ENCODE measurements at regions not wholly inside any gene's neighbourhood (a gene's known extent, or its start where the extent isn't known, plus 50 kb on each side); places are given as distances from the start of the nearest gene placed in this dataset.

DNA sequence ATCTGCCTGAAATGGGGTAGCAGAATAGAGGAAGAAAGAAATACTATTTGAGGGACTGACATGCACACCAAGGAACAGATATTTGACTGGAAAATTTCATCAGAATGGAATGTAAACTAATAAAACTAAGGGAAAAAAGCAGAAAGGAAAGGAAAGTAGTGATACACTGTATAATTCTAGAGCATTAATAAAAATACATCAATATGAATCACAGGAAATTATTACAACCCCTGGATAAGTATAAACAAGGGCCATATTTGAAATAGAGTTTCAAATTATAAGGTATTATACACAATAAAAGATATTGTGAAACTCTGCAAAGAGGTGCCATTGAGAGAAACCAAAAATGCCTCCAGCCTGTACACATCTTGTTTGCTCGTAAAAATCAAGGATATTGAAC lies 149.6 kb downstream of the ICOS start:
- Mint-ChIP-seq H3K27me3 (ENCODE audit: unreplicated experiment) (peaks cover 52% of the 10 kb centered on the region), H3K4me3 (ENCODE audit: low read depth, unreplicated experiment) (no peak overlapping the region), H3K9me3 (ENCODE audit: low read depth, unreplicated experiment) (no peaks in the 10 kb centered on the region), H3K36me3 (ENCODE audit: insufficient read depth, unreplicated experiment) (no peaks in the 10 kb centered on the region), H3K4me1 (ENCODE audit: low read depth, unreplicated experiment) (no peaks in the 10 kb centered on the region), H3K27ac (ENCODE audit: unreplicated experiment) (no peak overlapping the region)
- CTCF ChIA-PET, result no interaction called here
- intact Hi-C loops (cut with micrococcal nuclease; ENCODE audit: unreplicated experiment), result no loop called here
- TF ChIP-seq, protein P1, sequence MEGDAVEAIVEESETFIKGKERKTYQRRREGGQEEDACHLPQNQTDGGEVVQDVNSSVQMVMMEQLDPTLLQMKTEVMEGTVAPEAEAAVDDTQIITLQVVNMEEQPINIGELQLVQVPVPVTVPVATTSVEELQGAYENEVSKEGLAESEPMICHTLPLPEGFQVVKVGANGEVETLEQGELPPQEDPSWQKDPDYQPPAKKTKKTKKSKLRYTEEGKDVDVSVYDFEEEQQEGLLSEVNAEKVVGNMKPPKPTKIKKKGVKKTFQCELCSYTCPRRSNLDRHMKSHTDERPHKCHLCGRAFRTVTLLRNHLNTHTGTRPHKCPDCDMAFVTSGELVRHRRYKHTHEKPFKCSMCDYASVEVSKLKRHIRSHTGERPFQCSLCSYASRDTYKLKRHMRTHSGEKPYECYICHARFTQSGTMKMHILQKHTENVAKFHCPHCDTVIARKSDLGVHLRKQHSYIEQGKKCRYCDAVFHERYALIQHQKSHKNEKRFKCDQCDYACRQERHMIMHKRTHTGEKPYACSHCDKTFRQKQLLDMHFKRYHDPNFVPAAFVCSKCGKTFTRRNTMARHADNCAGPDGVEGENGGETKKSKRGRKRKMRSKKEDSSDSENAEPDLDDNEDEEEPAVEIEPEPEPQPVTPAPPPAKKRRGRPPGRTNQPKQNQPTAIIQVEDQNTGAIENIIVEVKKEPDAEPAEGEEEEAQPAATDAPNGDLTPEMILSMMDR (IDR thresholded peaks at IDR 0.05; ENCODE audit: unreplicated experiment), result no peak
- no peak for DNase-seq
- no TSS peak for BruUV-seq (replicated peaks)

DNA sequence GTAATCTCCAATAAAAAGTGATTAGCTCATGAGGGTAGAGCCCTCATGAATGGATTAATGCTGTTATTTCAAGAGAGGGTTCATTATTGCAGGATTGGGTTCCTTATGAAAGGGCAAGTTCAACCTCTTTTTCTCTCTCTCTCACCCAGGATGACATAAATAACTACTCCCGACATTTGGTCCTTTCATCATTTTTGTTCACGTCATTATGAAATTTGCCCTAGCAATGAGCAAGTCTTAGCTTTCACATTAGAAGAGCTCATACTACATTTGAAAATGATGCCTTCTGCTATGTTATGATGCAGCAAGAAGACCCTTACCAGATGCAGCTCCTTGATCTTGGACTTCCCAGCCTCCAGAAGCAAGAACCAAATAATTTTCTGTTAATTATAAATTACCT lies 152.5 kb downstream of the ICOS start:
- Mint-ChIP-seq H3K36me3 (ENCODE audit: insufficient read depth, unreplicated experiment) (no peaks in the 10 kb centered on the region), H3K4me1 (ENCODE audit: low read depth, unreplicated experiment) (no peaks in the 10 kb centered on the region), H3K27me3 (ENCODE audit: unreplicated experiment) (peaks cover 29% of the 10 kb centered on the region), H3K4me3 (ENCODE audit: low read depth, unreplicated experiment) (no peak overlapping the region), H3K27ac (ENCODE audit: unreplicated experiment) (no peak overlapping the region), H3K9me3 (ENCODE audit: low read depth, unreplicated experiment) (peaks cover 3% of the 10 kb centered on the region)
- CTCF ChIA-PET, result no interaction called here
- no peak for DNase-seq
- BruUV-seq (replicated peaks), result no TSS peak
- intact Hi-C loops (cut with micrococcal nuclease; ENCODE audit: unreplicated experiment), result no loop called here
- TF ChIP-seq, protein P1 (IDR thresholded peaks at IDR 0.05; ENCODE audit: unreplicated experiment), result no peak

DNA sequence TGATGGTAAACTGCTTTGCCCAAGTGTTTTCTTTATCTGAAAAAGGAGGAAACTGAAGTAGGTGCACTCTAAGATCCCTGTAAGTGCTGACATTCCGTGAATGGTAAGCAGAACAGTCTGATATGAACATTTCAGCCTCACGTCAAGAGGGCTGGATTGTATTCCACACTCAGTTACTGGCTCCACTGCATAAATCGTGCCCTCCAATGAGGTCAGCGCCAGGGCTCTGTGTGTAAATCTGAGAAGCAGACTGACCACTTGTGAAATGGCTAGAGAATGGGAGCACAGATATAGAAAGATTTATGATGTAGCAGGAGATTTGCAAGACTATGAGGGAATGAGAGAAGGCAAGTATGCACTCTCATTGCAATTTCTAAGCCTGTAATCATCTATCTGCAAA lies 153.0 kb downstream of the ICOS start:
- peaks cover 3% of the 10 kb centered on the region for H3K9me3 Mint-ChIP-seq (ENCODE audit: low read depth, unreplicated experiment)
- CTCF ChIA-PET, result no interaction called here
- BruUV-seq (replicated peaks), result no TSS peak
- no peaks in the 10 kb centered on the region for H3K36me3 Mint-ChIP-seq (ENCODE audit: insufficient read depth, unreplicated experiment)
- DNase-seq, result no peak
- intact Hi-C loops (cut with micrococcal nuclease; ENCODE audit: unreplicated experiment), result no loop called here
- TF ChIP-seq, protein P1 (IDR thresholded peaks at IDR 0.05; ENCODE audit: unreplicated experiment), result no peak
- no peak overlapping the region for H3K27ac Mint-ChIP-seq (ENCODE audit: unreplicated experiment)
- H3K4me1 Mint-ChIP-seq (ENCODE audit: low read depth, unreplicated experiment), result no peaks in the 10 kb centered on the region
- no peak overlapping the region for H3K4me3 Mint-ChIP-seq (ENCODE audit: low read depth, unreplicated experiment)
- H3K27me3 Mint-ChIP-seq (ENCODE audit: unreplicated experiment), result peaks cover 24% of the 10 kb centered on the region

DNA sequence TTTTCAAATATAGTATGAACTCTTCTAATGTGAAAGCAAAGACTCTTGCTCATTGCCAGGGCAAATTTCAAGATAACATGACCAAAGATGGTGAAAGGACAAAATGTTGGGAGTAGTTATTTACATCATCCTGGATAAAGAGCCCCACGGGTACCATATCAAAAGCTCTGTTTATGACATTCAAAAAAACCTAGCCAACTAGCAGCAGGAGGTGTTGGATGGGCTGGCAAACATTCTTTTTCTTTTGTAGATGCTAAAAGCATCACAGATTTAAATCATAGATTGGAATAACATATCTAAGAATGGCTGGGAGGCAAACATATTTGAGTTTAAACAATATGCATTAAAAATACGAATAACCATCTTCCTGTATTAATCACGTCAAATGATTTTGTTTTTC lies 153.5 kb downstream of the ICOS start:
- peaks cover 20% of the 10 kb centered on the region for H3K27me3 Mint-ChIP-seq (ENCODE audit: unreplicated experiment)
- H3K4me1 Mint-ChIP-seq (ENCODE audit: low read depth, unreplicated experiment), result no peaks in the 10 kb centered on the region
- CTCF ChIA-PET, result no interaction called here
- TF ChIP-seq, protein P1 (IDR thresholded peaks at IDR 0.05; ENCODE audit: unreplicated experiment), result no peak
- intact Hi-C loops (cut with micrococcal nuclease; ENCODE audit: unreplicated experiment), result no loop called here
- peaks cover 6% of the 10 kb centered on the region for H3K9me3 Mint-ChIP-seq (ENCODE audit: low read depth, unreplicated experiment)
- BruUV-seq (replicated peaks), result no TSS peak
- H3K4me3 Mint-ChIP-seq (ENCODE audit: low read depth, unreplicated experiment), result no peak overlapping the region
- no peak for DNase-seq
- H3K27ac Mint-ChIP-seq (ENCODE audit: unreplicated experiment), result no peak overlapping the region
- H3K36me3 Mint-ChIP-seq (ENCODE audit: insufficient read depth, unreplicated experiment), result no peaks in the 10 kb centered on the region

DNA sequence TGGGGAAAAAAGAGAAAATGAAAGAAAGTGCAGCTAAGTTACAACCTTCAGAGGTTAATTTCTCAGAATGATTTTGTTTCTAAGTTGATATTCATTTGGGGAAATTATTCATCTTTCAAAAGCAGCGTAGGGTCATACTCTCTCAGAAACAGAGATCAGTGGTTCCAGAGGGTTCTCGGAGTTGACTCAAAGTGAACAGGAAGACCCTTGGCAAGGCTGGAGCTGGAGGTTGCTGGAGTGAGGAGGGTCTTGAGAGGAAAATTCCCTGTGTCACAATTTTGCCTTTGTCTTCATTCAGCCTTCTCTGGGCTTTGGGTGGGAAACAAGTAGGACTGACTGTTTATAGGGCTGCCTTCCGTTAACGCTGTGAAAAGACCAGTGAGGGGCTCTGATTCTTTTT lies 168.2 kb downstream of the ICOS start:
- CTCF ChIA-PET, result no interaction called here
- intact Hi-C loops (cut with micrococcal nuclease; ENCODE audit: unreplicated experiment), result no loop called here

More for the DNA sequence above, 168.2 kb downstream of the ICOS start:
- Mint-ChIP-seq H3K36me3 (ENCODE audit: insufficient read depth, unreplicated experiment) (no peaks in the 10 kb centered on the region), H3K27me3 (ENCODE audit: unreplicated experiment) (peaks cover 31% of the 10 kb centered on the region), H3K4me1 (ENCODE audit: low read depth, unreplicated experiment) (no peaks in the 10 kb centered on the region), H3K27ac (ENCODE audit: unreplicated experiment) (no peak overlapping the region), H3K4me3 (ENCODE audit: low read depth, unreplicated experiment) (no peak overlapping the region), H3K9me3 (ENCODE audit: low read depth, unreplicated experiment) (no peaks in the 10 kb centered on the region)
- DNase-seq, result no peak
- TF ChIP-seq, protein P1 (IDR thresholded peaks at IDR 0.05; ENCODE audit: unreplicated experiment), result no peak
- BruUV-seq (replicated peaks), result no TSS peak
